GM12878 (cell line): ENCODE measurements at regions not wholly inside any gene's neighbourhood (a gene's known extent, or its start where the extent isn't known, plus 50 kb on each side); places are given as distances from the start of the nearest gene placed in this dataset.

Experiments used
- ATAC-seq: fragments of 200-7000 bp; cut with Tn5 transposase; 3 replicates; pipeline ENCODE4 v1.9.1; 2020; ENCODE audit warnings: mild to moderate bottlenecking, moderate library complexity
- BruUV-seq: library from RNA; stranded (reverse); fragments of 400-500 nt; replicated peaks from 2 replicates; lab custom pipeline; 2021; lab: Mats Ljungman, UMichigan
- CTCF ChIA-PET: fragments of 300-600 bp; sonication (Branson Sonifier 250); formaldehyde crosslinking; extraction: SDS; loops from one replicate; lab custom pipeline; 2021; ENCODE audit warnings: inconsistent platforms; lab: Yijun Ruan, JAX
- POLR2A ChIA-PET: fragments of 350-600 bp; formaldehyde crosslinking; extraction: SDS; loops from one replicate; lab custom pipeline; 2021; ENCODE audit warnings: inconsistent platforms; lab: Charles Lee
- RAD21 ChIA-PET: fragments of 300-600 bp; sonication (Branson Sonifier 250); formaldehyde crosslinking; loops from one replicate; lab custom pipeline; 2023; ENCODE audit warnings: antibody characterized with exemption; ENCODE audit not compliant: unreplicated experiment; lab: Charles Lee
- SMC1A ChIA-PET: fragments of 300-600 bp; sonication (Branson Sonifier 250); formaldehyde crosslinking; loops from one replicate; lab custom pipeline; 2023; ENCODE audit not compliant: unreplicated experiment, uncharacterized antibody; lab: Charles Lee
- DNase-seq: peaks from one replicate; pipeline ENCODE4 v3.0.0-alpha.2; 2011; ENCODE audit warnings: low read depth, low spot score
- FAIRE-seq: peaks from 3 replicates; lab custom pipeline; 2011; peaks lifted over from hg19 to GRCh38; lab: Jason Lieb, UNC
- H2AFZ ChIP-seq: 2 replicates; pipeline ENCODE4 v1.6.0; 2011; ENCODE audit warnings: low read depth, low read length, control low read depth; ENCODE audit not compliant: control insufficient read depth
- H3K27ac ChIP-seq: 2 replicates; pipeline ENCODE4 v1.5.1; 2011; ENCODE audit warnings: control low read depth; ENCODE audit not compliant: control insufficient read depth, insufficient read depth
- H3K27me3 ChIP-seq, 2 experiments: replicated peaks in 1 of 2; 2 replicates each; pipeline versions ENCODE4 v1.6.0 to v1.6.1; 2011; ENCODE audit warnings: low read length in 1 of 2; ENCODE audit not compliant: control insufficient read depth in 2 of 2, insufficient read depth in 2 of 2
- H3K36me3 ChIP-seq, 2 experiments: 2 replicates each; pipeline ENCODE4 v1.5.1; 2011; ENCODE audit warnings: low read length in 1 of 2; ENCODE audit not compliant: control insufficient read depth in 2 of 2, insufficient read depth in 2 of 2
- H3K4me1 ChIP-seq: 2 replicates; pipeline ENCODE4 v1.6.1; 2011; ENCODE audit warnings: mild to moderate bottlenecking, low read length, moderate library complexity, mixed read lengths; ENCODE audit not compliant: control insufficient read depth, insufficient read depth
- H3K4me2 ChIP-seq: 2 replicates; pipeline ENCODE4 v1.6.0; 2011; ENCODE audit warnings: control low read depth; ENCODE audit not compliant: control insufficient read depth, insufficient read depth
- H3K4me3 ChIP-seq: fragments of 200-600 bp; sonication (generic); 2 replicates; pipeline ENCODE4 v1.5.1; 2016
- H3K79me2 ChIP-seq: 2 replicates; pipeline ENCODE4 v1.6.0; 2011; ENCODE audit warnings: low read length; ENCODE audit not compliant: control insufficient read depth, insufficient read depth
- H3K9ac ChIP-seq: 2 replicates; pipeline ENCODE4 v1.8.0; 2011; ENCODE audit warnings: low read length, control low read depth, mixed read lengths; ENCODE audit not compliant: control insufficient read depth, insufficient read depth
- H3K9me3 ChIP-seq: replicated peaks from 3 replicates; pipeline ENCODE4 v1.5.1; 2011; ENCODE audit warnings: mild to moderate bottlenecking, low read length; ENCODE audit not compliant: control insufficient read depth, insufficient read depth
- H4K20me1 ChIP-seq: 2 replicates; pipeline ENCODE4 v1.6.0; 2011; ENCODE audit not compliant: control insufficient read depth, insufficient read depth
- BHLHE40 ChIP-seq, 2 experiments: fragments of 450-650 bp in 1 of 2; IDR thresholded peaks; 2 replicates each; pipeline ENCODE4 v1.6.1; 2011 to 2017; ENCODE audit warnings: low read depth in 2 of 2, borderline replicate concordance in 1 of 2, improper control_type of control experiment in 1 of 2, low read length in 1 of 2, mild to moderate bottlenecking in 1 of 2
- CEBPB ChIP-seq, 2 experiments: fragments of 150-350 bp in 1 of 2; IDR thresholded peaks; 2 replicates each; pipeline ENCODE4 v1.6.1; 2012 to 2014; ENCODE audit warnings: low read depth in 2 of 2, low read length in 2 of 2, borderline replicate concordance in 1 of 2, inconsistent platforms in 1 of 2
- CREB1 ChIP-seq: IDR thresholded peaks from 2 replicates; pipeline ENCODE4 v1.6.1; 2012; ENCODE audit warnings: low read depth, mild to moderate bottlenecking, inconsistent platforms
- EED ChIP-seq: sonication (generic); IDR thresholded peaks from 2 replicates; pipeline ENCODE4 v1.6.1; 2016; ENCODE audit warnings: antibody characterized with exemption, low read depth
- EP300 ChIP-seq, 2 experiments: fragments of 150-350 bp in 1 of 2; IDR thresholded peaks; 2 replicates each; pipeline ENCODE4 v1.6.1; 2011 to 2012; ENCODE audit warnings: low read depth in 2 of 2, low read length in 2 of 2, borderline replicate concordance in 1 of 2, improper control_type of control experiment in 1 of 2, inconsistent platforms in 1 of 2; ENCODE audit not compliant: control insufficient read depth in 1 of 2
- MTA2 ChIP-seq: fragments of 450-650 bp; IDR thresholded peaks from 2 replicates; pipeline ENCODE4 v1.6.1; 2016; ENCODE audit warnings: low read depth, mild to moderate bottlenecking, moderate library complexity
- NRF1 ChIP-seq: conservative IDR thresholded peaks from 2 replicates; pipeline ENCODE4 v1.6.1; 2011; ENCODE audit warnings: mild to moderate bottlenecking, low read depth, low read length, improper control_type of control experiment
- RAD21 ChIP-seq: IDR thresholded peaks from 2 replicates; pipeline ENCODE4 v1.6.1; 2011; ENCODE audit warnings: mild to moderate bottlenecking, low read depth, low read length, moderate library complexity; ENCODE audit not compliant: insufficient read depth
- WGBS: methylation state at CpG from one replicate; pipeline ENCODE4 v1.1.6; 2016; ENCODE audit warnings: low lambda C conversion rate; ENCODE audit not compliant: insufficient replicate concordance, insufficient coverage; ENCODE audit errors: missing lambda C conversion rate; 5-methylcytosine and 5-hydroxymethylcytosine counted together
- in situ Hi-C: fragments of 300-500 bp; cut with MboI; formaldehyde crosslinking; loops from 9 replicates; pipeline ENCODE4 v1.14.3; 2018; ENCODE audit warnings: mixed read lengths
- intact Hi-C: fragments of 100-400 bp; cut with micrococcal nuclease; formaldehyde crosslinking; loops from one replicate; pipeline ENCODE4 v1.14.2; 2022; ENCODE audit not compliant: unreplicated experiment
- TF ChIP-seq, protein P1 (sequence below): IDR thresholded peaks from 2 replicates; pipeline ENCODE4 v1.6.1; 2012; ENCODE audit warnings: low read depth, low read length, improper control_type of control experiment
- TF ChIP-seq, protein P2 (sequence below): fragments of 450-650 bp; IDR thresholded peaks from 2 replicates; pipeline ENCODE4 v1.6.1; 2017; ENCODE audit warnings: mild to moderate bottlenecking
- TF ChIP-seq, protein P3 (sequence below): fragments of 450-650 bp; conservative IDR thresholded peaks from 2 replicates; pipeline ENCODE4 v1.6.1; 2017; ENCODE audit warnings: mild to moderate bottlenecking, moderate library complexity
- TF ChIP-seq, protein P4 (sequence below): IDR thresholded peaks from 2 replicates; pipeline ENCODE4 v1.6.1; 2012; ENCODE audit warnings: low read depth, low read length, improper control_type of control experiment

DNA sequence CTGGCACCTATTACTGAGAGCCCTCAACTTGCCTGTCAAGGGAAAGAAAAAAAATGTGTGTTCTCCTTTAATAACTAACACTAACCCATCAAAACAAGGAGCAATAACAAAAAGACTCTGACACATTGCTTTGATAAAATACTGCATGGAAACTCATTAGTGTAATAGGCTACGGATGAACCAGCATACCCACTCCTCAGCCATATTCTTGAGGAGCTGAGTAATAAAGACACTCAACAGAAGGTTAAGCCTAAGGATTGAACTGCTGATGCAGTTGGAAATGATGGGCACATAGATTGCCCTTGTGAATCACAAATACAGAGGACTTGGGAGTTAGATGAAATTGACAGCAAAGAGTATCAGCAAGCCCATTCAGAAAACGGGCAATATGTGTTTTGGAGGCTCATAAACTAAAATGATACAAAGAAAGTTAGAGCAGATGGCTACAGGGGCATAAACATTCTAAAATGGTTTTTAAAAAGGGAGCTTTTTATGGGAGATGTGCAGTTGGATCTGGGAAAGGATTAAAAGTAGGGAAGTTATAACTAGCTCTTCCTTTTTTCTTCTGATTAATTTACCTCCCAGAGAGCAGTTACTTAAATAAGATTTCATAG is 447.6 kb upstream of the IL12A start (continued):
- TF ChIP-seq NRF1: no peak
- TF ChIP-seq, all 136 proteins: peak for 0

DNA sequence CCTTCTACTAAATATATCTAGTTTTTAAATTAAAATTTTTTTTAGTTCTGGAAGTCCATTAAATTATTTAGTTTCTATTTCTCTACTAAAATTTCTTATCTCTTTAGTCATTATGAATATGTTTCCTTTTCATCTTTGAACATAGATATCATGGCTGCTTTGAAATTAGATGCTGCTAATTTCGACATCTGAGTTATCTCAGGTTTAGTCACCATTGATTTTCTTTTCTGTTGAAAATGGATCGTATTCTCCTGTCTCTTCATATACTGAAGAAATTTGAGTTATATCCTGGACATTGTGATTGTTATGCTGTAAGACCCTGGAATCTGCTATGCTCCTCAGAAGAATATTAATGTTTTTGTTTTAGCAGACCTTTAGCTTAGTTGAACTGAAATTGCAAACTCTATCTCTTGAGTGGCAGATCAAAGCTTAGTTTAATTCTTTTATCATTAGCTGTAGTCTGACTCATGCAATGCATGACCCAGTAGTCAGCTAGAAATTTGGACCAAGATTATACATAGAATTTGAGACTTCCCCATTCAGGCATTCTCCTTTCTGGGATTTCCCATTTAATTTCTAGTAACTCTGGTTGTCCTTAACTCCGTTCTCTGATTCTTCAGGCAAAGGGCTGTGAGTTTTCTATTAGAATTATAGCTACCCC is 439.8 kb upstream of the IL12A start:
- RAD21 ChIA-PET: no interaction called here
- SMC1A ChIA-PET: no interaction called here
- in situ Hi-C loops: no loop called here
- WGBS: 1% methylated on average over 3 of the region's 3 CpGs
- H3K9me3 ChIP-seq: no peaks in the 10 kb centered on the region
- FAIRE-seq: no peak
- no peak for ATAC-seq
- H3K4me2 ChIP-seq: no peak overlapping the region
- CTCF ChIA-PET: no interaction called here
- no peaks in the 10 kb centered on the region for H4K20me1 ChIP-seq
- TF ChIP-seq, protein P1, sequence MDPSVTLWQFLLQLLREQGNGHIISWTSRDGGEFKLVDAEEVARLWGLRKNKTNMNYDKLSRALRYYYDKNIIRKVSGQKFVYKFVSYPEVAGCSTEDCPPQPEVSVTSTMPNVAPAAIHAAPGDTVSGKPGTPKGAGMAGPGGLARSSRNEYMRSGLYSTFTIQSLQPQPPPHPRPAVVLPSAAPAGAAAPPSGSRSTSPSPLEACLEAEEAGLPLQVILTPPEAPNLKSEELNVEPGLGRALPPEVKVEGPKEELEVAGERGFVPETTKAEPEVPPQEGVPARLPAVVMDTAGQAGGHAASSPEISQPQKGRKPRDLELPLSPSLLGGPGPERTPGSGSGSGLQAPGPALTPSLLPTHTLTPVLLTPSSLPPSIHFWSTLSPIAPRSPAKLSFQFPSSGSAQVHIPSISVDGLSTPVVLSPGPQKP: no peak
- TF ChIP-seq, protein P2, sequence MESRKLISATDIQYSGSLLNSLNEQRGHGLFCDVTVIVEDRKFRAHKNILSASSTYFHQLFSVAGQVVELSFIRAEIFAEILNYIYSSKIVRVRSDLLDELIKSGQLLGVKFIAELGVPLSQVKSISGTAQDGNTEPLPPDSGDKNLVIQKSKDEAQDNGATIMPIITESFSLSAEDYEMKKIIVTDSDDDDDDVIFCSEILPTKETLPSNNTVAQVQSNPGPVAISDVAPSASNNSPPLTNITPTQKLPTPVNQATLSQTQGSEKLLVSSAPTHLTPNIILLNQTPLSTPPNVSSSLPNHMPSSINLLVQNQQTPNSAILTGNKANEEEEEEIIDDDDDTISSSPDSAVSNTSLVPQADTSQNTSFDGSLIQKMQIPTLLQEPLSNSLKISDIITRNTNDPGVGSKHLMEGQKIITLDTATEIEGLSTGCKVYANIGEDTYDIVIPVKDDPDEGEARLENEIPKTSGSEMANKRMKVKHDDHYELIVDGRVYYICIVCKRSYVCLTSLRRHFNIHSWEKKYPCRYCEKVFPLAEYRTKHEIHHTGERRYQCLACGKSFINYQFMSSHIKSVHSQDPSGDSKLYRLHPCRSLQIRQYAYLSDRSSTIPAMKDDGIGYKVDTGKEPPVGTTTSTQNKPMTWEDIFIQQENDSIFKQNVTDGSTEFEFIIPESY: no peak
- TF ChIP-seq MTA2 (no peak), BHLHE40 (IDR thresholded peaks at IDR 0.05; ENCODE audit: borderline replicate concordance in 1 of 2, low read depth in 2 of 2, low read length in 1 of 2) (no peak), CEBPB (IDR thresholded peaks at IDR 0.05; ENCODE audit: borderline replicate concordance in 1 of 2, low read depth in 2 of 2, low read length in 2 of 2) (no peak), EED (no peak), EP300 (IDR thresholded peaks at IDR 0.05; ENCODE audit: borderline replicate concordance in 1 of 2, control insufficient read depth in 1 of 2, low read depth in 2 of 2, low read length in 2 of 2) (no peak), CREB1 (no peak), RAD21 (no peak)
- TF ChIP-seq, protein P3, sequence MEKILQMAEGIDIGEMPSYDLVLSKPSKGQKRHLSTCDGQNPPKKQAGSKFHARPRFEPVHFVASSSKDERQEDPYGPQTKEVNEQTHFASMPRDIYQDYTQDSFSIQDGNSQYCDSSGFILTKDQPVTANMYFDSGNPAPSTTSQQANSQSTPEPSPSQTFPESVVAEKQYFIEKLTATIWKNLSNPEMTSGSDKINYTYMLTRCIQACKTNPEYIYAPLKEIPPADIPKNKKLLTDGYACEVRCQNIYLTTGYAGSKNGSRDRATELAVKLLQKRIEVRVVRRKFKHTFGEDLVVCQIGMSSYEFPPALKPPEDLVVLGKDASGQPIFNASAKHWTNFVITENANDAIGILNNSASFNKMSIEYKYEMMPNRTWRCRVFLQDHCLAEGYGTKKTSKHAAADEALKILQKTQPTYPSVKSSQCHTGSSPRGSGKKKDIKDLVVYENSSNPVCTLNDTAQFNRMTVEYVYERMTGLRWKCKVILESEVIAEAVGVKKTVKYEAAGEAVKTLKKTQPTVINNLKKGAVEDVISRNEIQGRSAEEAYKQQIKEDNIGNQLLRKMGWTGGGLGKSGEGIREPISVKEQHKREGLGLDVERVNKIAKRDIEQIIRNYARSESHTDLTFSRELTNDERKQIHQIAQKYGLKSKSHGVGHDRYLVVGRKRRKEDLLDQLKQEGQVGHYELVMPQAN: no peak
- TF ChIP-seq, protein P4, sequence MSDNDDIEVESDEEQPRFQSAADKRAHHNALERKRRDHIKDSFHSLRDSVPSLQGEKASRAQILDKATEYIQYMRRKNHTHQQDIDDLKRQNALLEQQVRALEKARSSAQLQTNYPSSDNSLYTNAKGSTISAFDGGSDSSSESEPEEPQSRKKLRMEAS: no peak
- POLR2A ChIA-PET: no interaction called here
- no peak for DNase-seq
- no TSS peak for BruUV-seq
- no peak overlapping the region for H3K9ac ChIP-seq
- H3K27ac ChIP-seq: no peak overlapping the region
- no peak overlapping the region for H2AFZ ChIP-seq
- no peaks in the 10 kb centered on the region for H3K79me2 ChIP-seq
- H3K4me3 ChIP-seq: no peak overlapping the region
- H3K27me3 ChIP-seq: no peaks in the 10 kb centered on the region
- H3K4me1 ChIP-seq: no peaks in the 10 kb centered on the region
- no peaks in the 10 kb centered on the region for H3K36me3 ChIP-seq
- intact Hi-C loops: no loop called here
